T47D (cell line): ENCODE measurements at regions not wholly inside any gene's neighbourhood (a gene's known extent, or its start where the extent isn't known, plus 50 kb on each side); places are given as distances from the start of the nearest gene placed in this dataset.

ENCODE experiments used
- DNase-seq, 2 experiments: peaks; one replicate each; pipeline versions ENCODE4 v3.0.0 to v3.0.0-alpha.2; 2011 to 2012; ENCODE audit warnings: low read depth in 1 of 2, low spot score in 1 of 2
- JUND ChIP-seq: IDR thresholded peaks from 2 replicates; pipeline ENCODE4 v1.6.1; 2012; ENCODE audit warnings: low read depth
- in situ Hi-C: cut with HindIII; loops from 2 replicates; pipeline ENCODE4 v1.10.0; 2016; ENCODE audit warnings: low sequenced_read_pairs, low pct_unique_long_range_greater_than_20kb

DNA sequence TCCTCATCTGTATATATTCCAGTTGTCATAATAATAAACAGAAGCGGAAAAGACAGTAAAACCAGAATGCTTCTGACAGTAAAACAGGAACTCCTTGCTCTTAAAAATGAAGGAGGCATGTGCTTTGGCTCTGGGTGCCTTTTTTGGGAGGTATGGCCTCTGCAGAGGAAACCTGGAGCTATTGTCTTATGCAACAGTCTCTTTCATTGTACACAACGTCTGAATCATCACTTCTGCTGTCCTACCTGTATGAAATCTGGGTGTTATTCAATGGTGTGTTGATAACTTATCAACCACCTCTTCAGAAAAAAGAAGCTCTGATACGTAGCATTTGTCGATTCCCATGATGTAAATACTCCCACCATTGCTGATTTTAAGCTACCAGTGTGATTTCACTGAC lies 64.8 kb downstream of the CDCA7 start:
- in situ Hi-C loops, result no loop called here
- no peak for DNase-seq

DNA sequence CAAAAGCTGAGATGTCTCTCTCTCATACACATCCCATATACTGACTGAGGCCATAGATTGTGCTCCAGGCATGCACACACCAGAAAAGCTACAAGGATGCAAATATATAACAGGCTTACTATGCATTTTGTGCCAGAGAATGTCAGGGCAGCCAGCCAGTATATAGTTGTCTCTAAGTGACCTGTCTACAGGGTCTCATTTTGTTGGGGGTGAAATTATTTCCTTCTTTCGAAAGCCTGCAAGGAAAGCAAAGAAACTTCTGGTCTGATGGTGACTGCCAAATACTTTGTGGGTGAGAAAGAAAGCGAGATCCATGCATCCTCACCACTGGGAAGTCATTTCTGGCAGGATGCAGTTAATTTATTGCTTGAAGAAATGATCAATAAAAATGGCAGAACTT lies 70.2 kb downstream of the CDCA7 start:
- in situ Hi-C loops, result no loop called here

More for the DNA sequence above, 64.8 kb downstream of the CDCA7 start:
- TF ChIP-seq JUND, result no peak

DNA sequence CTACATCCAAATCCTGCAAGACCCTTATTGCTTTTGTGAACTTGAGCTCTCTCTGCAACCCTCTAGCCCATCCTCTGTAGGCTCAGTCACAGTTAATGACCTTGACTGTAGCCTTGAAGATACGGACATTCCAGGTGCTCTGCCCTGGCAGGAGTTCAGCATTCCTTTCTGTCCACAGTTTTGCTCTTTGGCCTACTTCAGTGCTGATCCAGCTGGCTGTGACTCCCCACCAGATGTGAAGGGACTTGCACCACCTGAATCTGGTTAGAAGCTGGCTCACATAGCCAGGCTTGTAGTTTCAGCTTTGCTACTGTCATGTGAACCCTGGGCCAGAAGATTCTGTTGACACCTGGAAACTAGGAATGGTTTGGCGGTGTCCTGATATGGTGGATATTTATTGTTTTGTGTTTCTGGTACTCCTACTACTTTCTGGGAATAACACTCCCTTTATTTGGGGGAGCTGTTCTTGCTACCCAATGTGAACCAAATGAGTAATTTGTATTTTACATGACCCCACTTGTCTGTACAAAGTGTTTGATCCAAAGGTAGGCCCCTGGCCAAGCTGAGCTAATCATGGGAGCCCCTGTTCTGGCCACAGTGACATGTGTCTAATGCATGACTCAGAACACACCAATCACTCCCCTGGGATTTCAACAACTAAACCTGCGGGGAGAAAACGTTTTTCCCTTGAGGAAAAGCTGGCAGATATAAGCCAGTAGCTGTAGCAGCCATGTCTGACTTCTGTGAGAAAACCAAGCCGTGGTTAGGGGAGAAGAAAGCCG lies 73.4 kb downstream of the CDCA7 start:
- peak in 1 of 2 experiments; percentile 8 for DNase-seq
- TF ChIP-seq JUND, result no peak
- in situ Hi-C loops, result no loop called here

More for the DNA sequence above, 70.2 kb downstream of the CDCA7 start:
- no peak for DNase-seq
- no peak for TF ChIP-seq JUND

GRCh38 chr2:173431191-173431590 lies 76.5 kb downstream of the CDCA7 start:
- no peak for TF ChIP-seq JUND
- no peak for DNase-seq
- in situ Hi-C loops, result no loop called here

GRCh38 chr2:173432049-173432754 lies 77.5 kb downstream of the CDCA7 start:
- in situ Hi-C loops, result no loop called here
- no peak for TF ChIP-seq JUND
- DNase-seq, result no peak

DNA sequence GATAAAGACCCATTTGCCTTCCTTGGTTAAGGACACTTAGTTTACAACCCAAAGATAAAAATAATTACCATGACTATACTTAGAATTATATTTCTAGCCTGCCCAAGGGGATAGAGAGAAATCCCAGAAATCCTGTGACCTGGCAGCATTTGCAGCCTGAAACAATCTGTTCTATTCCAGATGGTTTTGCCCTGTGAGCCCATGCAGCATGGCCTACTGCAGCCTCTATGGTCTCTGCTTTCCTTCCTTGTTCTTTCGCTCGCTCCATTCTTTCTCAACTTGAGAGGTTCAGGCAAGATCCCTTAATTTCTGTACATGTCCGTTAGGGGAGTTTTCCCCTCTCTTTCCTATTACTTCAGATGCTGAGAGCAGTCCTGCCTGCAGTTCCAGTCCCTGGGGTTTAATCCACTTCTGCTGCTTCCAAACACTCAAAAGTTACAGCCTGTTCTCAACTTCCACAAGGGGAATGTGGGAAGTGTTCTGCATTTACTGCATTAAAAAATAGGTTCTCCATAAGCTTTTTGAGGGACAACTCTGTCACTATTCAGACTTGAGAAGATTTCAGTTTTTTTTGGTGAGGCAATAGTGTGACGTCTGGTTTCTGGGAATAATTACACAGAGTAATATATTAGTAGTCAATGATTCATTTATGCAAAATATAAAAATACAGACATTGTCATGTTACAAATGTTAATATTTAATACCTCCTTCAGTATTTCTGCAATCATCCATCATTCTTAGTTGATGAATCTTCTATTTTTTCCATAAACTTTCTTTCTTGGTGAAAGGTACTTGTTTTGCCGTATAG lies 80.3 kb downstream of the CDCA7 start:
- in situ Hi-C loops, result no loop called here
- no peak for TF ChIP-seq JUND
- DNase-seq, result no peak

- in situ Hi-C loops, result no loop called here
- no peak for DNase-seq
- TF ChIP-seq JUND, result no peak
Measured at GRCh38 chr2:173435574-173435973, 80.9 kb downstream of the CDCA7 start.

GRCh38 chr2:173436088-173436487 lies 81.4 kb downstream of the CDCA7 start:
- in situ Hi-C loops, result no loop called here
- no peak for TF ChIP-seq JUND
- no peak for DNase-seq

DNA sequence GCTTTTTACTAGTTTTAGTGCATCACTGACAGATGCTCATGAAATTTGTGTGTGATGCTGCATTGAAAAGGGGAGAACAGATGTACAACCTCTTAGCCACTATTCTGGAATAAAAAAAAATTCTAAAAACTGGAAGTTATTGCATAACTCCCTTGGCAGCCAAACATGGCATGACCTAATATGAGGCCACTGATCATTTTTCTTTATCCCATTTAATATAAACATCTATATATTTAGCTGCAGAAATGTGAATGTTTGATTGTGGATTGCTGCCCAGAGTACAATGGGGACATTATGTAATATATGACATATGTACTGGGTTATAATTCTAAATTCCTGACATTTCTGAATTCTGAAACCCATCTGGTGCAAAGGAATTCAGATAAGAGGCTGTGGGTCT lies 86.5 kb downstream of the CDCA7 start:
- no peak for DNase-seq
- in situ Hi-C loops, result no loop called here
- TF ChIP-seq JUND, result no peak

GRCh38 chr2:173442542-173442941 lies 87.9 kb downstream of the CDCA7 start:
- DNase-seq, result no peak
- TF ChIP-seq JUND, result no peak
- in situ Hi-C loops, result no loop called here

GRCh38 chr2:173446722-173447121 lies 92.0 kb downstream of the CDCA7 start:
- no peak for DNase-seq
- in situ Hi-C loops, result no loop called here
- TF ChIP-seq JUND, result no peak

- TF ChIP-seq JUND, result no peak
- peak; percentile 35 to 84 for DNase-seq
- in situ Hi-C loops, result no loop called here
Measured at GRCh38 chr2:173448938-173449471, 94.3 kb downstream of the CDCA7 start.
